GM10248 (cell line): ENCODE measurements at regions not wholly inside any gene's neighbourhood (a gene's known extent, or its start where the extent isn't known, plus 50 kb on each side); places are given as distances from the start of the nearest gene placed in this dataset.

Experiments used
- CTCF ChIA-PET: fragments of 300-600 bp; sonication (Branson Sonifier 250); formaldehyde crosslinking; extraction: SDS; loops from one replicate; lab custom pipeline; 2021; ENCODE audit warnings: antibody characterized with exemption; lab: Yijun Ruan, JAX
- POLR2A ChIA-PET: fragments of 350-650 bp; sonication (Branson Sonifier 250); formaldehyde crosslinking; extraction: SDS; loops from one replicate; lab custom pipeline; 2020; ENCODE audit warnings: antibody characterized with exemption; lab: Yijun Ruan, JAX
- DNase-seq: peaks from one replicate; pipeline ENCODE4 v3.0.0; 2012; ENCODE audit errors: extremely low spot score
- CTCF ChIP-seq: IDR thresholded peaks from 2 replicates; pipeline ENCODE4 v1.5.1; 2012; ENCODE audit warnings: mild to moderate bottlenecking, low read depth; ENCODE audit errors: extremely low read depth, missing control alignments, control extremely low read depth

- CTCF ChIA-PET, result no interaction called here
- POLR2A ChIA-PET, result no interaction called here
Observed at GRCh38 chr2:5766056-5766455, 73.9 kb downstream of the SOX11 start.

DNA sequence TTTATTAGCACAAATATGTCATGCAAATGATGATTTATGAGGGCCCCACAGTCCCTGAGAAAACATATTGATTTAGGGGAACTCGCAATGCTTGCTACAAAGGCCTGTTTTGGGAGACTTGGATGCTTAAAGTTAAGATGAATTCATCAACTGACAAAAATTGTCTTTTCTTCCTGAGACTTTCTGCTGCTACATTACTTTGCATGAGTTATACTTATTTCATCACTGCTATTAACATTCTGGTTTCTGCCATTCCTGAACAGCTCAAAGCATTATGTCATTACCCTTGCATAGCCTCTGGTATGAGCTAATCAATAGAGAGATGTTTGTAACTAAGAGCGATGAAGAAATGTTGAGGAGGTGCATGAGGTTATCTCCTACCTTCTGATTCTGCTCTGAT, 74.4 kb downstream of the SOX11 start:
- POLR2A ChIA-PET, result no interaction called here
- DNase-seq, result no peak
- no peak for TF ChIP-seq CTCF
- CTCF ChIA-PET, result no interaction called here

More at GRCh38 chr2:5766056-5766455, 73.9 kb downstream of the SOX11 start:
- TF ChIP-seq CTCF, result no peak
- no peak for DNase-seq

DNA sequence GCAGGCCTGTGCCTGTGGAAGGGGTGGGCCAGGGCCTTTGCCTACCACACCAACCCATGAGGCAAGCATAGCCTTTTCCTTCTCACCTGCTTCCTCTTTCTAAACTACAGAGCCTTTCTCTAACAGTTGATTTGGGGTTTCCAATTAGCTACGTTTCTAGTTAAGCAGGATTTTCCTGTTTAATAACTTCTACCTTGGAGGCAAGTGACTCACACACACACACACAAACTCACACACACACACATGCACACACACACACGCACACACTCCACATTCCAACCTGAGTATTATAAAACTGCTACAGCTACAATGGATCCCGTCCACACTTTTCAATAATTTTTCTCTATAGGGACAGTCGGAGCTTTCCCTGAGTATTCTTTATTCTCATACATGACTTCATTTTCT, 84.9 kb downstream of the SOX11 start:
- TF ChIP-seq CTCF, result no peak
- ChIA-PET CTCF (no interaction called here), POLR2A (no interaction called here)
- DNase-seq, result no peak

GRCh38 chr2:5781679-5782078, 89.5 kb downstream of the SOX11 start:
- CTCF ChIA-PET, result interaction anchor here (1.0 to 1.3 kb wide), 2 partner anchors 21 to 33 kb away, joined by 3 to 4 read pairs; no protein-coding TSS in a partner anchor
- DNase-seq, result no peak
- no peak for TF ChIP-seq CTCF
- POLR2A ChIA-PET, result no interaction called here

- DNase-seq, result no peak
- no peak for TF ChIP-seq CTCF
- CTCF ChIA-PET, result interaction anchor here (1.3 kb wide), 1 partner anchor 22 kb away, joined by 4 read pairs; no protein-coding TSS in a partner anchor
- POLR2A ChIA-PET, result no interaction called here
Observed at GRCh38 chr2:5782103-5782502, 89.9 kb downstream of the SOX11 start.

DNA sequence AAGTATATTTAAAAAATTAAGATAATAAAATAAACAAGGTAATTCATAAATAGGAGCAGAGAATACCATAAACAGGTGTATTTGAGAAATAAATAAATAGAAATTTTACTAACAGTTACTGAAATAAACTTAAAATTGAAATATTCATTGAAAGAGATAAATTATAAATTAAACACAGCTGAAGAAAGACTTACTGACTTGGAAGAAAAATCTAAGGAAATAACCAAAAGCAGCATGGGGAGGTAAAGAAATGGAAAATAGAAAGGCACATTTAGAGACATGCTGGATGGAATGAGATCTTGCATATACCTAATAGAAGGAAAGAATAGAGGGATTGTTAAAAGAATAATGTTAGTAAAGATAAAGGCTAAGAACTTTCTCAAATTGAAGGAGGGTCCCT, 96.3 kb downstream of the SOX11 start:
- ChIA-PET POLR2A (no interaction called here), CTCF (no interaction called here)
- no peak for DNase-seq
- no peak for TF ChIP-seq CTCF

DNA sequence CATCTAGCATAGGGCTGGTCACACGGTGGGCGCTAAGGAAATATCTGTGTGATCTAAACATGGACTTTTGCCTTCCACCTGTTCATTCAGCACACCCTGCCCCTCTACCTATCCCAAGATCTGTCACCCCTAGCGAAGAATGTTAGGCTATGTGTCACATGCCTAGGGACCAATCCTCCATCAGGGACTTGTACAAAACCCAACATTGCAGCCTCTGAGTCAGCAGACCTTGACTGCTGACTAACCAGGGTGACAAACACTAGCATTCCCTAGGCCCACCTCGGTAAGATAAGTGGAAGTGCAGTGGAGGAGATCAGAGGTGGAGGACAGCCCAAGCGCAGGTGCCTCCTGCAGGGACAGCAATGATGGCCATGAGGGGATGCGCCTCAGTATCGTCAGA, 99.2 kb downstream of the SOX11 start:
- ChIA-PET POLR2A (no interaction called here), CTCF (no interaction called here)
- no peak for DNase-seq
- no peak for TF ChIP-seq CTCF
